GM23338 (cell line): ENCODE measurements at regions not wholly inside any gene's neighbourhood (a gene's known extent, or its start where the extent isn't known, plus 50 kb on each side); places are given as distances from the start of the nearest gene placed in this dataset.
"Not testable (repeated sequence)": the region's sequence is repeated elsewhere in the genome, so short reads cannot be mapped to it uniquely, and the experiment has no call there.

Experiments
- CREB1 ChIP-seq: fragments of 250-450 bp; sonication (Bioruptor Pico); IDR thresholded peaks from 2 replicates; pipeline ENCODE4 v1.5.0; 2020; ENCODE audit warnings: low read depth, mild to moderate bottlenecking, moderate library complexity
- EZH2 ChIP-seq: fragments of 200-600 bp; sonication (generic); IDR thresholded peaks from one replicate; pipeline ENCODE4 v1.8.0; 2017; ENCODE audit warnings: antibody characterized with exemption, mild to moderate bottlenecking, low read depth; ENCODE audit not compliant: unreplicated experiment
- EZH2phosphoT487 ChIP-seq: fragments of 200-600 bp; sonication (generic); IDR thresholded peaks from one replicate; pipeline ENCODE4 v1.8.1; 2018; ENCODE audit warnings: antibody characterized with exemption; ENCODE audit not compliant: unreplicated experiment
- JUNB ChIP-seq: IDR thresholded peaks from one replicate; pipeline ENCODE4 v1.6.1; 2016; ENCODE audit warnings: antibody characterized with exemption; ENCODE audit not compliant: unreplicated experiment
- POLR2AphosphoS5 ChIP-seq: IDR thresholded peaks from 2 replicates; pipeline ENCODE4 v1.6.1; 2016; ENCODE audit warnings: antibody characterized with exemption, low read depth
- ZNF114 ChIP-seq: fragments of 250-450 bp; sonication (Bioruptor Pico); IDR thresholded peaks from 2 replicates; pipeline ENCODE4 v1.5.0; 2020; ENCODE audit warnings: mild to moderate bottlenecking, moderate library complexity
- TF ChIP-seq, protein P1 (sequence below): IDR thresholded peaks from one replicate; pipeline ENCODE4 v1.6.1; 2018; ENCODE audit warnings: antibody characterized with exemption; ENCODE audit not compliant: unreplicated experiment
- TF ChIP-seq, protein P2 (sequence below), 2 experiments: fragments of 200-600 bp in 1 of 2; sonication (generic) in 1 of 2; conservative IDR thresholded peaks; 2 replicates each; pipeline versions ENCODE4 v1.5.1 to v1.6.1; 2016 to 2017; ENCODE audit warnings: antibody characterized with exemption in 2 of 2, low read depth in 2 of 2, mild to moderate bottlenecking in 2 of 2, moderate library complexity in 1 of 2

DNA sequence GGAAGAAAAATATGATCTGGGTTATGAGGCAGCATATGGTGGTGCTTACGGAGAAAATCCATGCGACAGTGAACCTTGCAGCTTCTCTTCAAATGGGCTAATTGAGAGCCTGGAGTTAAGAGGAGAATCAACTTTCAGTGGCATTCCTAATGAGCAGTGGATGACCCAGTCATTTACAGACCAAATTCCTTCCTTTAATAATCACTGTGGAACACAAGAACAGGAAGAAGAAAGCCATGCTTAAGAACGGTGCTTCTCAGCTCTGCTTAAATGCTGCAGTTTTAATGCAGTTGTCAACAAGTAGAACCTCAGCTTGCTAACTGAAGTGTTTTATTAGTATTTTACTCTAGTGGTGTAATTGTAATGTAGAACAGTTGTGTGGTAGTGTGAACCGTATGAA, 154.2 kb upstream of the RASSF8 start:
- TF ChIP-seq, protein P1, sequence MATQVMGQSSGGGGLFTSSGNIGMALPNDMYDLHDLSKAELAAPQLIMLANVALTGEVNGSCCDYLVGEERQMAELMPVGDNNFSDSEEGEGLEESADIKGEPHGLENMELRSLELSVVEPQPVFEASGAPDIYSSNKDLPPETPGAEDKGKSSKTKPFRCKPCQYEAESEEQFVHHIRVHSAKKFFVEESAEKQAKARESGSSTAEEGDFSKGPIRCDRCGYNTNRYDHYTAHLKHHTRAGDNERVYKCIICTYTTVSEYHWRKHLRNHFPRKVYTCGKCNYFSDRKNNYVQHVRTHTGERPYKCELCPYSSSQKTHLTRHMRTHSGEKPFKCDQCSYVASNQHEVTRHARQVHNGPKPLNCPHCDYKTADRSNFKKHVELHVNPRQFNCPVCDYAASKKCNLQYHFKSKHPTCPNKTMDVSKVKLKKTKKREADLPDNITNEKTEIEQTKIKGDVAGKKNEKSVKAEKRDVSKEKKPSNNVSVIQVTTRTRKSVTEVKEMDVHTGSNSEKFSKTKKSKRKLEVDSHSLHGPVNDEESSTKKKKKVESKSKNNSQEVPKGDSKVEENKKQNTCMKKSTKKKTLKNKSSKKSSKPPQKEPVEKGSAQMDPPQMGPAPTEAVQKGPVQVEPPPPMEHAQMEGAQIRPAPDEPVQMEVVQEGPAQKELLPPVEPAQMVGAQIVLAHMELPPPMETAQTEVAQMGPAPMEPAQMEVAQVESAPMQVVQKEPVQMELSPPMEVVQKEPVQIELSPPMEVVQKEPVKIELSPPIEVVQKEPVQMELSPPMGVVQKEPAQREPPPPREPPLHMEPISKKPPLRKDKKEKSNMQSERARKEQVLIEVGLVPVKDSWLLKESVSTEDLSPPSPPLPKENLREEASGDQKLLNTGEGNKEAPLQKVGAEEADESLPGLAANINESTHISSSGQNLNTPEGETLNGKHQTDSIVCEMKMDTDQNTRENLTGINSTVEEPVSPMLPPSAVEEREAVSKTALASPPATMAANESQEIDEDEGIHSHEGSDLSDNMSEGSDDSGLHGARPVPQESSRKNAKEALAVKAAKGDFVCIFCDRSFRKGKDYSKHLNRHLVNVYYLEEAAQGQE, result not testable (repeated sequence)
- TF ChIP-seq, protein P2, sequence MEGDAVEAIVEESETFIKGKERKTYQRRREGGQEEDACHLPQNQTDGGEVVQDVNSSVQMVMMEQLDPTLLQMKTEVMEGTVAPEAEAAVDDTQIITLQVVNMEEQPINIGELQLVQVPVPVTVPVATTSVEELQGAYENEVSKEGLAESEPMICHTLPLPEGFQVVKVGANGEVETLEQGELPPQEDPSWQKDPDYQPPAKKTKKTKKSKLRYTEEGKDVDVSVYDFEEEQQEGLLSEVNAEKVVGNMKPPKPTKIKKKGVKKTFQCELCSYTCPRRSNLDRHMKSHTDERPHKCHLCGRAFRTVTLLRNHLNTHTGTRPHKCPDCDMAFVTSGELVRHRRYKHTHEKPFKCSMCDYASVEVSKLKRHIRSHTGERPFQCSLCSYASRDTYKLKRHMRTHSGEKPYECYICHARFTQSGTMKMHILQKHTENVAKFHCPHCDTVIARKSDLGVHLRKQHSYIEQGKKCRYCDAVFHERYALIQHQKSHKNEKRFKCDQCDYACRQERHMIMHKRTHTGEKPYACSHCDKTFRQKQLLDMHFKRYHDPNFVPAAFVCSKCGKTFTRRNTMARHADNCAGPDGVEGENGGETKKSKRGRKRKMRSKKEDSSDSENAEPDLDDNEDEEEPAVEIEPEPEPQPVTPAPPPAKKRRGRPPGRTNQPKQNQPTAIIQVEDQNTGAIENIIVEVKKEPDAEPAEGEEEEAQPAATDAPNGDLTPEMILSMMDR (conservative IDR thresholded peaks at IDR 0.05; ENCODE audit: low read depth in 2 of 2), result not testable (repeated sequence)
- TF ChIP-seq POLR2AphosphoS5; CREB1 (CRISPR knock-in tag); EZH2phosphoT487; EZH2; JUNB; ZNF114 (CRISPR knock-in tag): not testable (repeated sequence)
